ENCODE measurements at regions not wholly inside any gene's neighbourhood (a gene's known extent, or its start where the extent isn't known, plus 50 kb on each side); places are given as distances from the start of the nearest gene placed in this dataset.
"Not testable (repeated sequence)": the region's sequence is repeated elsewhere in the genome, so short reads cannot be mapped to it uniquely, and the experiment has no call there.

DNA sequence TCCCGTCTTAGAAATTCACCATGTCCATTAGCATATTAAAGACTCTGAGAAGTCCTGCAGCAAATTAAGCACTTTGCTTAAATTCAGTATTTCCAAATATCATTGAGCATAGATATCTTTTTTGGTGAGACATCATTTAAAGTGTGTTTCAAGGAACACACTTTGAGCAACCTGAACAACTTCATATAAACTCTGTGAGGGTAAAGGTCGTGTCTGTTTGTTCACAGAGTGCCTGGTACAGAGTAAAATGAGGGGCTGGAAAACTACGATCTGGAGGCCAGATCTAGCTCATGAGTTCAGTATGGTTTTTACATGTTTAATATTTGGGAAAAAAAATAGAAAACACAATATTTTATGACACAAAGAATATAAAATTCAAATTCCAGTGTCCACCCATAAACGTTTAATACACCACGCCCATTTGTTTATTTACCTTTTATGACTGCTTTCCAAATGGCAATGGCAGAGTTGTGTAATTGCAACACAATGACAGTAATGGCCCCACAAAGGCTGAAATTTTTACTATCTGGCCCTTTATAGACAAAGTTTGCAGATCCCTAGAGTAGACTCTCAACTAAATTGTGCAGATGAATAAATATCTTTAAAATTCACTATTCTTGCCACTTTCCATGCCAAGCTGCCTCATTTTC lies 67.4 kb downstream of the SNTN start:
- H3K36me3 ChIP-seq = no peaks in the 10 kb centered on the region
- DNase-seq = no peak
- H3K4me3 ChIP-seq = no peak overlapping the region
- no peaks in the 10 kb centered on the region for H3K4me1 ChIP-seq
- H3K27ac ChIP-seq = no peak overlapping the region
- intact Hi-C loops (cut with DNase I) = no loop called here
- no peaks in the 10 kb centered on the region for H3K9me3 ChIP-seq
- TF ChIP-seq, protein P1, sequence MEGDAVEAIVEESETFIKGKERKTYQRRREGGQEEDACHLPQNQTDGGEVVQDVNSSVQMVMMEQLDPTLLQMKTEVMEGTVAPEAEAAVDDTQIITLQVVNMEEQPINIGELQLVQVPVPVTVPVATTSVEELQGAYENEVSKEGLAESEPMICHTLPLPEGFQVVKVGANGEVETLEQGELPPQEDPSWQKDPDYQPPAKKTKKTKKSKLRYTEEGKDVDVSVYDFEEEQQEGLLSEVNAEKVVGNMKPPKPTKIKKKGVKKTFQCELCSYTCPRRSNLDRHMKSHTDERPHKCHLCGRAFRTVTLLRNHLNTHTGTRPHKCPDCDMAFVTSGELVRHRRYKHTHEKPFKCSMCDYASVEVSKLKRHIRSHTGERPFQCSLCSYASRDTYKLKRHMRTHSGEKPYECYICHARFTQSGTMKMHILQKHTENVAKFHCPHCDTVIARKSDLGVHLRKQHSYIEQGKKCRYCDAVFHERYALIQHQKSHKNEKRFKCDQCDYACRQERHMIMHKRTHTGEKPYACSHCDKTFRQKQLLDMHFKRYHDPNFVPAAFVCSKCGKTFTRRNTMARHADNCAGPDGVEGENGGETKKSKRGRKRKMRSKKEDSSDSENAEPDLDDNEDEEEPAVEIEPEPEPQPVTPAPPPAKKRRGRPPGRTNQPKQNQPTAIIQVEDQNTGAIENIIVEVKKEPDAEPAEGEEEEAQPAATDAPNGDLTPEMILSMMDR (IDR thresholded peaks at IDR 0.05) = no peak
- no peaks in the 10 kb centered on the region for H3K27me3 ChIP-seq
- ATAC-seq = no peak

DNA sequence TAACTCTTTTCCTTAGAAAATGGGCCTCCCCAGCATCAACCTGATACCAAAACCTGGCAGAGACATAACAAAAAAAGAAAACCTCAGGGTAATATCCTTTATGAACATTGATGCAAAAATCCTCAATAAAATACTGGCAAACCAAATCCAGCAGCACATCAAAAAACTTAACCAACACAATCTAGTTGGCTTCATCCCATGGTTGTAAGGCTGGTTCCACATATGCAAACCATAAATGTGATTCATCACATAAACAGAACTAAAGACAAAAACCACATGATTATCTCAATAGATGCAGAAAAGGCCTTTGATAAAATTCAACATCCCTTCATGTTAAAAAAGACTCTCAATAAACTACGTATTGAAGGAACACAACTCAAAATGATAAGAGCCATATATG lies 68.5 kb downstream of the SNTN start:
- H3K4me1 ChIP-seq; intact Hi-C loops (cut with DNase I); H3K9me3 ChIP-seq; H3K36me3 ChIP-seq; H3K27me3 ChIP-seq; ATAC-seq; DNase-seq; H3K27ac ChIP-seq; H3K4me3 ChIP-seq: not testable (repeated sequence)

DNA sequence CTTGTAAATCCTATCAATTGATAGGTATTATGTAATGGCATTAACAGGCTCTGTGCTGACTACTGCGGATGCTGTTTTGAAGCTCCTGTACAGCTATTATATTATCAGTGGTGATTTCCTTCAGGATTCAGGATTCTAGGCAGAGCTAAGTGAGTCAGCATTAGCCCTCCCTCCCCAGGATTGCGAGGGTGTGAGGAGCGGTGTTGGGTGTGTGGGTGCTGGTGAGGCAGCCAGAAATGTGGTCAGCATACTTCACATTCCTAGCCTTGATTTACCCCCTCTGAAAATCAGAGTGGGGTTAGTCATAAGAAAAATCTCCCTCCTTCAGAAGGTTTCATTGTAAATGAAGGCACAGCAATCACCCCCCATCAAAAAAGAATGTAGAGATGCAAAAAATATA lies 72.5 kb downstream of the SNTN start:
- peak; percentile 79 for ATAC-seq
- H3K36me3 ChIP-seq = no peaks in the 10 kb centered on the region
- no peak overlapping the region for H3K27ac ChIP-seq
- TF ChIP-seq, protein P1 (IDR thresholded peaks at IDR 0.05) = no peak
- no peak for DNase-seq
- H3K9me3 ChIP-seq = no peaks in the 10 kb centered on the region
- H3K4me1 ChIP-seq = no peaks in the 10 kb centered on the region
- H3K4me3 ChIP-seq = no peak overlapping the region
- no peaks in the 10 kb centered on the region for H3K27me3 ChIP-seq
- intact Hi-C loops (cut with DNase I) = no loop called here

DNA sequence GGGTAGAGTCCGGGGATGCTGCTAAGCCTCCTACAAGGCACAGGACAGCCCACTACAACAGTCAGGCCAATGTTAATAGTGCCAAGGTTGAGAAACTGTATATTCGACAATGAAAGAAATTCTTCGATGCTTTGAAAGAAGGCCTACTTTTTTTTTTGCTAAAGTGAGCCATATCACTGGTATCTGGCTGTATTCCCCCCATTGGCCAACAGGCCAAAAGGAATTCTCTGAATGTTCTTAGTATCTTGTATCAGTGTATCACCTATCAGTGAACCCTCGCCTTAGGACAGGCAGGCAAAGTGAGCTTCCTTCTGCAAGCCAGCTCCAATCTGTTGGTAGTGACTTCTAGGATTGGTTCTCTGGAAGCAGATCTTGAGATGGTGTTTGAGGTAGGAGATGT lies 74.2 kb downstream of the SNTN start:
- no peak overlapping the region for H3K4me3 ChIP-seq
- no peaks in the 10 kb centered on the region for H3K9me3 ChIP-seq
- ATAC-seq (no peak), DNase-seq (no peak)
- TF ChIP-seq, protein P1 (IDR thresholded peaks at IDR 0.05) = no peak
- no peaks in the 10 kb centered on the region for H3K4me1 ChIP-seq
- no peaks in the 10 kb centered on the region for H3K27me3 ChIP-seq
- H3K36me3 ChIP-seq = no peaks in the 10 kb centered on the region
- intact Hi-C loops (cut with DNase I) = no loop called here
- no peak overlapping the region for H3K27ac ChIP-seq

DNA sequence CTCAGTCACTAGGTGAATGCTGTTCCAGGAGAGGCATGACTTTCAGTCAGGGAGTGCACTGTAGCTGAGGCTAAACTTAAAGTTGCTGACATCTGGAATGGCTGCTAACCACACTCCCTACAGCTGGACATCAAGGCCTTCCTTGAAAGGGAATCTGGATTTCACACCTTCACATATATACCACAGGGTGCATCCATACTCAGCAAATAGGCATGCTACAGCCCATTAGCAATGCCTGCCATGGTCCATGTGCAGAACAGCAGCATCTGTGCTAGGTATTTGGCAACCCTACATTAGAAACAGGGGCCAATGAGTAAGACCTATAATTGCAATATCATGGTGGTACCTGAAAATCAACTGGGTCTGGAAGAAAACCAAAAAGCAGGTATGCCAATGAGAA lies 74.8 kb downstream of the SNTN start:
- no peak overlapping the region for H3K27ac ChIP-seq
- DNase-seq (no peak), ATAC-seq (no peak)
- no peaks in the 10 kb centered on the region for H3K36me3 ChIP-seq
- H3K9me3 ChIP-seq = no peaks in the 10 kb centered on the region
- H3K4me1 ChIP-seq = no peaks in the 10 kb centered on the region
- no peak overlapping the region for H3K4me3 ChIP-seq
- TF ChIP-seq, protein P1 (IDR thresholded peaks at IDR 0.05) = no peak
- no peaks in the 10 kb centered on the region for H3K27me3 ChIP-seq
- intact Hi-C loops (cut with DNase I) = no loop called here

DNA sequence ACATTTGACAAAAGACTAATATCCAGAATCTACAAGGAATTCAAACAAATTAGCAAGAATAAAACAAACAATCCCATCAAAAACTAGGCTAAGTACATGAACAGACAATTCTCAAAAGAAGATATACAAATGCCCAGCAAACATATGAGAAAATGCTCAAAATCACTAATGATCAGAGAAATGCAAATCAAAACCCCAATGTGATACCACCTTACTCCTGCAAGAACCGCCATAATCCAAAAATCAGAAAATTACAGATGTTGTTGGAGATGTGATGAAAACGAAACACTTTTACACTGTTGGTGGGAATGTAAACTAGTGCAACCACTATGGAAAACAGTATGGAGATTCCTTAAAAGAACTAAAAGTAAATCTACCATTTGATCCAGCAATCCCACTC lies 79.4 kb downstream of the SNTN start:
- TF ChIP-seq, protein P1 (IDR thresholded peaks at IDR 0.05) = no peak
- intact Hi-C loops (cut with DNase I) = no loop called here

DNA sequence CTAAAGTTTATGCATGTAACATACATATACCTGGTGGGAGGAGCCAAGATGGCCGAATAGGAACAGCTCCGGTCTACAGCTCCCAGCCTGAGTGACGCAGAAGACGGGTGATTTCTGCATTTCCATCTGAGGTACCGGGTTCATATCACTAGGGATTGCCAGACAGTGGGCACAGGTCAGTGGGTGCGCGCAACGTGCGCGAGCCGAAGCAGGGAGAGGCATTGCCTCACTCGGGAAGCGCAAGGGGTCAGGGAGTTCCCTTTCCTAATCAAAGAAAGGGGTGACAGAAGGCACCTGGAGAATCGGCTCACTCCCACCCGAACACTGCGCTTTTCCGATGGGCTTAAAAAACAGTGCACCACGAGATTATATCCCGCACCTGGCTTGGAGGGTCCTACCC lies 80.8 kb downstream of the SNTN start:
- intact Hi-C loops (cut with DNase I) = not testable (repeated sequence)

More for the DNA sequence above, 79.4 kb downstream of the SNTN start:
- no peaks in the 10 kb centered on the region for H3K9me3 ChIP-seq
- DNase-seq (no peak), ATAC-seq (no peak)
- no peaks in the 10 kb centered on the region for H3K36me3 ChIP-seq
- H3K4me1 ChIP-seq = no peaks in the 10 kb centered on the region
- no peak overlapping the region for H3K27ac ChIP-seq
- H3K27me3 ChIP-seq = no peaks in the 10 kb centered on the region
- no peak overlapping the region for H3K4me3 ChIP-seq

DNA sequence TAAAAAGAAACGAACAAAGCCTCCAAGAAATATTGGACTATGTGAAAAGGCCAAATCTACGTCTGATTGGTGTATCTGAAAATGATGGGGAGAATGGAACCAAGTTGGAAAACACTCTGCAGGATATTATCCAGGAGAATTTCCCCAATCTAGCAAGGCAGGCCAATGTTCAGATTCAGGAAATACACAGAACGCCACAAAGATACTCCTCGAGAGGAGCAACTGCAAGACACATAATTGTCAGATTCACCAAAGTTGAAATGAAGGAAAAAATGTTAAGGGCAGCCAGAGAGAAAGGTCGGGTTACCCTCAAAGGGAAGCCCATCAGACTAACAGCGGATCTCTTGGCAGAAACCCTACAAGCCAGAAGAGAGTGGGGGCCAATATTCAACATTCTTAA lies 82.2 kb downstream of the SNTN start:
- ATAC-seq = not testable (repeated sequence)

More for the DNA sequence above, 80.8 kb downstream of the SNTN start:
- not testable (repeated sequence) for ATAC-seq, H3K4me1 ChIP-seq, DNase-seq, H3K36me3 ChIP-seq, H3K9me3 ChIP-seq, H3K27me3 ChIP-seq, H3K27ac ChIP-seq, H3K4me3 ChIP-seq

DNA sequence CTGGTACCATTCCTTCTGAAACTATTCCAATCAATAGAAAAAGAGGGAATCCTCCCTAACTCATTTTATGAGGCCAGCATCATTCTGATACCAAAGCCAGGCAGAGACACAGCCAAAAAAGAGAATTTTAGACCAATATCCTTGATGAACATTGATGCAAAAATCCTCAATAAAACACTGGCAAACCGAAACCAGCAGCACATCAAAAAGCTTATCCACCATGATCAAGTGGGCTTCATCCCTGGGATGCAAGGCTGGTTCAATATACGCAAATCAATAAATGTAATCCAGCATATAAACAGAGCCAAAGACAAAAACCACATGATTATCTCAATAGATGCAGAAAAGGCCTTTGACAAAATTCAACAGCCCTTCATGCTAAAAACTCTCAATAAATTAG lies 82.3 kb upstream of the C3orf49 start:
- intact Hi-C loops (cut with DNase I); ATAC-seq: not testable (repeated sequence)

More for the DNA sequence above, 82.2 kb downstream of the SNTN start:
- H3K27me3 ChIP-seq; H3K4me3 ChIP-seq; H3K36me3 ChIP-seq; H3K9me3 ChIP-seq; H3K4me1 ChIP-seq; H3K27ac ChIP-seq; DNase-seq; intact Hi-C loops (cut with DNase I): not testable (repeated sequence)

More for the DNA sequence above, 82.3 kb upstream of the C3orf49 start:
- H3K4me3 ChIP-seq, H3K9me3 ChIP-seq, H3K27me3 ChIP-seq, DNase-seq, H3K36me3 ChIP-seq, H3K27ac ChIP-seq, H3K4me1 ChIP-seq: not testable (repeated sequence)

All from upper lobe of right lung (tissue), 1 donor.